Transverse colon (tissue), 4 donors: ENCODE measurements at regions not wholly inside any gene's neighbourhood (a gene's known extent, or its start where the extent isn't known, plus 50 kb on each side); places are given as distances from the start of the nearest gene placed in this dataset.
A peak's percentile ranks its signal among the peaks of the same experiment; 100 is the strongest.

Experiments
- DNase-seq: peaks from one replicate; pipeline ENCODE4 v3.0.0-alpha.2; 2019
- H3K27ac ChIP-seq, 4 donors: fragments of 200-600 bp; sonication (generic); 2 replicates each; pipeline ENCODE4 v1.5.1; 2016 to 2018; ENCODE audit warnings: inconsistent platforms in 4 of 4
- H3K27me3 ChIP-seq: fragments of 200-600 bp; sonication (generic); 2 replicates; pipeline ENCODE4 v1.5.1; 2017; ENCODE audit warnings: inconsistent platforms
- H3K36me3 ChIP-seq, 4 donors: fragments of 200-600 bp; sonication (generic); 2 replicates each; pipeline ENCODE4 v1.5.1; 2017 to 2019; ENCODE audit warnings: inconsistent platforms in 4 of 4
- H3K4me1 ChIP-seq, 4 donors: fragments of 200-600 bp; sonication (generic); 2 replicates each; pipeline ENCODE4 v1.5.1; 2017 to 2020; ENCODE audit warnings: inconsistent platforms in 4 of 4
- H3K4me3 ChIP-seq, 4 donors: fragments of 200-600 bp; sonication (generic); 1 replicate in 1 of 4; 2 replicates in 3 of 4; pipeline versions ENCODE4 v1.5.1 to v1.6.1; 2017 to 2019; ENCODE audit warnings: inconsistent platforms in 4 of 4
- H3K9me3 ChIP-seq, 2 donors: fragments of 200-600 bp; sonication (generic); 2 replicates each; pipeline ENCODE4 v1.5.1; 2017 to 2019; ENCODE audit warnings: inconsistent platforms in 2 of 2
- POLR2A ChIP-seq: fragments of 450-650 bp; IDR thresholded peaks from one replicate; pipeline ENCODE4 v1.6.1; 2016; ENCODE audit warnings: antibody characterized with exemption, mild to moderate bottlenecking, moderate library complexity
- in situ Hi-C, 4 donors: fragments of 200-750 bp; cut with MboI; loops; one replicate each; pipeline versions ENCODE4 v1.15.0 to v1.15.1; 2017; ENCODE audit warnings: low sequenced_read_pairs in 3 of 4, low pct_ligation_motif_present in 1 of 4, low pct_unique_long_range_greater_than_20kb in 1 of 4
- intact Hi-C: fragments of 100-400 bp; cut with DNase I; formaldehyde crosslinking; loops from one replicate; pipeline ENCODE4 v1.15.1; 2023; ENCODE audit warnings: low total_unique reads
- small RNA-seq, 4 donors: library from RNA; depleted of rRNA; stranded (forward); fragments of <200 nt; gene quantifications; one replicate each; pipeline ENCODE3, GENCODE V24; 2016
- TF ChIP-seq, protein P1 (sequence below), 5 experiments: fragments of 200-600 bp in 3 of 5; fragments of 450-650 bp in 2 of 5; sonication (generic) in 3 of 5; IDR thresholded peaks; 1 replicate in 2 of 5; 2 replicates in 3 of 5; pipeline ENCODE4 v1.5.1; 2016 to 2017; ENCODE audit warnings: antibody characterized with exemption in 5 of 5, inconsistent platforms in 3 of 5, mild to moderate bottlenecking in 2 of 5, moderate library complexity in 1 of 5

DNA sequence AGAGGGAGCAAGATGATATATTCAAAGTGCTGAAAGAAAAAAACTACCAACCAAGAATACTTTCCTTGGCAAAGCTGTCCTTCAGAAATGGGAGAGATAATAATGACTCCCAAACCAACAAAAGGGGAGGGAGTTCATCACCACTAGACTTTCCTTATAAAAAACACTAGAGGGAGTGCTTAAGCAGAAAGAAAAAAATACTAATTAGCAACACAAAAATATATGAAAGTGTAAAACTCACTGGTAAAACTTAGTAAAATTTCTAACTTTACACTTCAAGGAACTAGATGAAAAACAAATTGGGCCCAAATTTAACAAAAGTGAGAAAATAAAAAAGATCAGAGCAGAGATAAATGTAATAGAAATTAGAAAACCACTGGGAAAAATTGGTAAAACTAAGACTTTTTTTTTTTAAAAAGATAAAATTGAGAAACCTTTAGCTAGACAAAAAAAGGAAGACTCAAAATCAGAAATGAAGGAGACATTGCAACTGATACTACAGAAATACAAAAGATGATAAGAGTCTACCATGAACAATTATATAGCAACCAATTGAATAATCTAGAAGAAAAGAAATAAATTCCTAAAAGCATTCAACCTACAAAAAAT lies 60.4 kb upstream of the FAR2 start:
- TF ChIP-seq, protein P1, sequence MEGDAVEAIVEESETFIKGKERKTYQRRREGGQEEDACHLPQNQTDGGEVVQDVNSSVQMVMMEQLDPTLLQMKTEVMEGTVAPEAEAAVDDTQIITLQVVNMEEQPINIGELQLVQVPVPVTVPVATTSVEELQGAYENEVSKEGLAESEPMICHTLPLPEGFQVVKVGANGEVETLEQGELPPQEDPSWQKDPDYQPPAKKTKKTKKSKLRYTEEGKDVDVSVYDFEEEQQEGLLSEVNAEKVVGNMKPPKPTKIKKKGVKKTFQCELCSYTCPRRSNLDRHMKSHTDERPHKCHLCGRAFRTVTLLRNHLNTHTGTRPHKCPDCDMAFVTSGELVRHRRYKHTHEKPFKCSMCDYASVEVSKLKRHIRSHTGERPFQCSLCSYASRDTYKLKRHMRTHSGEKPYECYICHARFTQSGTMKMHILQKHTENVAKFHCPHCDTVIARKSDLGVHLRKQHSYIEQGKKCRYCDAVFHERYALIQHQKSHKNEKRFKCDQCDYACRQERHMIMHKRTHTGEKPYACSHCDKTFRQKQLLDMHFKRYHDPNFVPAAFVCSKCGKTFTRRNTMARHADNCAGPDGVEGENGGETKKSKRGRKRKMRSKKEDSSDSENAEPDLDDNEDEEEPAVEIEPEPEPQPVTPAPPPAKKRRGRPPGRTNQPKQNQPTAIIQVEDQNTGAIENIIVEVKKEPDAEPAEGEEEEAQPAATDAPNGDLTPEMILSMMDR (IDR thresholded peaks at IDR 0.05), result peak; percentile 38 to 64 (median 50)
- no peak for TF ChIP-seq POLR2A
- Histone ChIP-seq H3K27ac (no peak overlapping the region), H3K4me3 (no peak overlapping the region), H3K36me3 (no peaks in the 10 kb centered on the region), H3K4me1 (no peaks in the 10 kb centered on the region), H3K9me3 (no peaks in the 10 kb centered on the region), H3K27me3 (no peaks in the 10 kb centered on the region)
- in situ Hi-C loops, result loop anchor here in 1 of 4 donors (10.0 kb wide), 1 partner anchor 216 kb away; no protein-coding TSS in a partner anchor
- intact Hi-C loops, result no loop called here
- no peak for DNase-seq

Small RNAs in the stretch of these regions (small RNA-seq; reads per million reads assigned to genes)
- 0 reads per million in 4 donors for gene AC024255.1
